Mucosa of descending colon (tissue), 3 donors: ENCODE measurements at regions not wholly inside any gene's neighbourhood (a gene's known extent, or its start where the extent isn't known, plus 50 kb on each side); places are given as distances from the start of the nearest gene placed in this dataset.

Experiments
- ATAC-seq: fragments of 200-7000 bp; cut with Tn5 transposase; one replicate; pipeline ENCODE4 v1.9.1; 2020; ENCODE audit warnings: mild to moderate bottlenecking, moderate library complexity
- DNase-seq, 3 donors: peaks; one replicate each; pipeline ENCODE4 v3.0.0-alpha.2; 2020
- H3K36me3 ChIP-seq: fragments of 200-600 bp; one replicate; pipeline ENCODE4 v1.8.0; 2021; ENCODE audit warnings: low read depth, mild to moderate bottlenecking
- H3K4me1 ChIP-seq: fragments of 200-600 bp; one replicate; pipeline ENCODE4 v1.8.0; 2021; ENCODE audit warnings: low read depth, mild to moderate bottlenecking
- H3K4me3 ChIP-seq: fragments of 200-600 bp; one replicate; pipeline ENCODE4 v1.8.0; 2021; ENCODE audit warnings: mild to moderate bottlenecking
- H3K9me3 ChIP-seq: fragments of 200-600 bp; one replicate; pipeline ENCODE4 v1.8.0; 2021; ENCODE audit warnings: mild to moderate bottlenecking
- CTCF ChIP-seq: fragments of 200-600 bp; IDR thresholded peaks from one replicate; pipeline ENCODE4 v1.8.0; 2022; ENCODE audit warnings: antibody characterized with exemption, mild to moderate bottlenecking
- intact Hi-C, 2 donors: fragments of 100-400 bp; cut with DNase I in 1 of 2; cut with micrococcal nuclease in 1 of 2; formaldehyde crosslinking; loops; one replicate each; pipeline versions ENCODE4 v1.11.0 to v1.11.1; 2022; cut with DNase I, micrococcal nuclease
- donor health status: DM: no; HTN: no; CAD: no; lungs with moderate emphysema.
- donor health status: DM: no; HTN: no; CAD: no.
- donor health status: DM: no; HTN: yes; CAD: no.

- Histone ChIP-seq H3K4me3 (no peak overlapping the region), H3K36me3 (no peaks in the 10 kb centered on the region), H3K9me3 (no peaks in the 10 kb centered on the region), H3K4me1 (no peaks in the 10 kb centered on the region)
- TF ChIP-seq CTCF = no peak
- intact Hi-C loops = no loop called here
- ATAC-seq = no peak
- DNase-seq = no peak
Observed at GRCh38 chr9:134516464-134516863, 125.1 kb upstream of the COL5A1 start.

- no peak for TF ChIP-seq CTCF
- no peak for ATAC-seq
- H3K4me1 ChIP-seq = no peaks in the 10 kb centered on the region
- no peaks in the 10 kb centered on the region for H3K9me3 ChIP-seq
- DNase-seq = no peak
- intact Hi-C loops = no loop called here
- no peaks in the 10 kb centered on the region for H3K36me3 ChIP-seq
- no peak overlapping the region for H3K4me3 ChIP-seq
Observed at GRCh38 chr9:134517069-134517680, 124.4 kb upstream of the COL5A1 start.

- no peak for ATAC-seq
- TF ChIP-seq CTCF = no peak
- intact Hi-C loops = no loop called here
- H3K4me1 ChIP-seq = no peaks in the 10 kb centered on the region
- no peak overlapping the region for H3K4me3 ChIP-seq
- no peak for DNase-seq
- H3K9me3 ChIP-seq = no peaks in the 10 kb centered on the region
- no peaks in the 10 kb centered on the region for H3K36me3 ChIP-seq
Observed at GRCh38 chr9:134518004-134518606, 123.5 kb upstream of the COL5A1 start.

DNA sequence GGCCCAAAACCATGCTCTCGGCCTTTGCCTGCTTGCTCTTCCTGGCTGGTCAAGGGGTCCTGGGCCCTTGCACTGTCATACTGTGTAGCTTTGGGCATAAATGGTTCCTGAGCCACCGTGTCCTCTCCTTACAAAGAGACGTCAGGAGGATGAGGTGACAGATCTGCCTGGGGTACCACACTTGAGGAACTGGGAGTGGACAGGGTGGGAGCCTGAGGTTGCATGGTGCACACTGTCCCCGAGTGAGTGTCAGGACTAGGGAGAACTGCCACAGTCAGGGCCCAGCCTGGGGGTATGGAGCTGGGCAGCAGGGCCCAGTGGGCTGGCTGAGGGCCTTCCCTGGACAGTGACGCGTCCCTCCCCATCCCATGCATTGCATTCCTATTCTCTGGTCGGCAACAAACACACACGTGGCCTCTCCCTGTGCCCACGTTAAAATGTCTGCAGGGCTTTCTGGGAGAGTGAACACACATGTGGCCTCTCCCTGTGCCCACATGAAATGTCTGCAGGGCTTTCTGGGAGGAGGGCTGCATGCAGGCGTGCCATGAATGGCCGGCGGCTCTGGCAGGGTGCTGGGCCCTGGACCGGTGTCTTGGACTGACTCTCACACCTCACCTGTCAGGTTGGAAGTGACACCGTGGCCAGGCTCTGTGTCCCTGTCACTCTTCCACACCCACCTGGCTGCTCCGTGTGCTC lies 122.1 kb upstream of the COL5A1 start:
- Histone ChIP-seq H3K4me1 (no peaks in the 10 kb centered on the region), H3K9me3 (no peaks in the 10 kb centered on the region), H3K36me3 (no peaks in the 10 kb centered on the region), H3K4me3 (no peak overlapping the region)
- no peak for ATAC-seq
- intact Hi-C loops = no loop called here
- TF ChIP-seq CTCF = no peak
- no peak for DNase-seq

DNA sequence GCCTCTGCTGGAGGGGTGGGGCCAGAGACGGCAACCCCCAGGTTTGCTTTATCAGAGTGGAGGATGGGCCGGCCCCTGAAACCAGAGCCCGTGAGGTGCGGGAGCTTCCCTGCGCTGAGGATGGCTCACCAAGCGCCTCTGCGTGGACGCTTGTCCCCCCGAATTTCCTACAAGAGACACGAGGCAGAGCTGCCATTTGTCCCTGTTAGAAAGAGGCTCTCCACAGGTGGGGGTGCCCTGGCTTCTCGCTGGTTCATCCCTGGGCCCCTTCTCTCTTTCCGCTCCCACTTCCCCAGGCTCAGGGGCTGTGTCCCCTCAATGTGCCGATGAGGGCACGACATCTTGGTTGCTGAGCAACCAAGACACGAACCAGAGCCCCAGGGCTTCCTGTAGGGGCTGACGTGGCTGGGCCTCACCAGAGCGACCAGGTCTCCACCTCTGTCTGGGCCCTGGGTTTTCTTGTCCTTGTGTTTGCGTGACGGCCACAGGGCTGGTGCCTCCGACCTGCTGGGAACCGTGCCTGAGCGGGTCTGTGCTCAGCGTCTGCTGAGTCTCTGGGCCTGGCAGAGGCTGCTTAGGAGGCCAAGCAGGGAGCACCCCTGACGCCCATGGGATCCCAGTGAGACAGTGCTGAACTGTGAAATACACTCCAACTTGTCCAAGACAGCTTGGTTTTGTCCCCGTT lies 119.6 kb upstream of the COL5A1 start:
- H3K4me3 ChIP-seq = no peak overlapping the region
- DNase-seq = no peak
- no peaks in the 10 kb centered on the region for H3K9me3 ChIP-seq
- no peaks in the 10 kb centered on the region for H3K36me3 ChIP-seq
- intact Hi-C loops = no loop called here
- no peaks in the 10 kb centered on the region for H3K4me1 ChIP-seq
- no peak for TF ChIP-seq CTCF
- no peak for ATAC-seq
